ENCODE measurements at regions not wholly inside any gene's neighbourhood (a gene's known extent, or its start where the extent isn't known, plus 50 kb on each side); places are given as distances from the start of the nearest gene placed in this dataset.
"Not testable (repeated sequence)": the region's sequence is repeated elsewhere in the genome, so short reads cannot be mapped to it uniquely, and the experiment has no call there.

- no peak overlapping the region for H3K4me2 ChIP-seq (ENCODE audit: unreplicated experiment)
- H3K79me2 ChIP-seq (ENCODE audit: insufficient read depth), result no peaks in the 10 kb centered on the region
- no peaks in the 10 kb centered on the region for H3K36me3 ChIP-seq (ENCODE audit: low read depth)
- H3K4me3 ChIP-seq, result no peak overlapping the region
- no peaks in the 10 kb centered on the region for H3F3A ChIP-seq (ENCODE audit: insufficient read depth)
- H3K27ac ChIP-seq, result no peak overlapping the region
- no peaks in the 10 kb centered on the region for H3K9me2 ChIP-seq (ENCODE audit: insufficient read depth)
- no peak overlapping the region for H3K9ac ChIP-seq
- H3K4me1 ChIP-seq (ENCODE audit: insufficient read depth), result no peaks in the 10 kb centered on the region
- H3K9me3 ChIP-seq (ENCODE audit: low read depth), result no peaks in the 10 kb centered on the region
- DNase-seq, result no peak
- TF ChIP-seq EZH2phosphoT487 (IDR thresholded peaks at IDR 0.05; ENCODE audit: insufficient read depth, low read depth) (no peak), EZH2 (IDR thresholded peaks at IDR 0.05; ENCODE audit: insufficient read depth, poor library complexity, severe bottlenecking) (no peak)
- peaks cover 4% of the 10 kb centered on the region; the same call in 1 of the 2 replicates for H4K20me1 ChIP-seq (ENCODE audit: insufficient read depth)
- H2AFZ ChIP-seq, result no peak overlapping the region
- H3K27me3 ChIP-seq (replicated peaks; ENCODE audit: insufficient read depth), result no peaks in the 10 kb centered on the region
- in situ Hi-C loops (cut with MboI), result no loop called here
Measured at GRCh38 chr4:93947286-93947685, 118.7 kb downstream of the ATOH1 start.

GRCh38 chr4:93950239-93950638, 121.7 kb downstream of the ATOH1 start:
- H3K27me3 ChIP-seq (replicated peaks; ENCODE audit: insufficient read depth); H3K4me3 ChIP-seq; in situ Hi-C loops (cut with MboI); H3K27ac ChIP-seq; H3K9me2 ChIP-seq (ENCODE audit: insufficient read depth); H3K4me1 ChIP-seq (ENCODE audit: insufficient read depth); H3K36me3 ChIP-seq (ENCODE audit: low read depth); H3K4me2 ChIP-seq (ENCODE audit: unreplicated experiment); H3F3A ChIP-seq (ENCODE audit: insufficient read depth); H3K9ac ChIP-seq; H3K9me3 ChIP-seq (ENCODE audit: low read depth); H4K20me1 ChIP-seq (ENCODE audit: insufficient read depth); H2AFZ ChIP-seq; DNase-seq; H3K79me2 ChIP-seq (ENCODE audit: insufficient read depth): not testable (repeated sequence)
- 37 to 48% methylated on average over 4 of the region's 4 CpGs for WGBS, 2 experiments (ENCODE audit: low coverage in 1 of 2, low lambda C conversion rate in 2 of 2, missing lambda C conversion rate in 2 of 2)

DNA sequence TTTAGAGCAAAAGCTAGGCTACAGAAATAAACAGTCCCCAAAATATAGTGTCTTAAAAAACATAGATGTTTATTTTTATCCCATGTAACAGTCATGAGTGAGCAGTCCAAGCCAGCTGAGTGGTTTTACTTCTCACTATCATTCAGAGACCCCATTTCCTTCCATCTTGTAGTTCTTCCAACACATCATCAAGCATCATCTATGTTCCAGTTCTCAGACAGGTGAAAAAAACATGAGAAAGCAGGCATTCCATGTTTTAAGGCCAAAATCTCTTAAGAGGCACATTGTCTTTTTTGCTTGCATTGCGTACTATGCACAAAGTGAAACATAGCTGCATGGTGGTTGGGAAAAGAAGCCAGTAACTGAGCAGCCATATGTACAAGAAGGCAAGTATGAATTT, 128.6 kb downstream of the ATOH1 start:
- no peak for DNase-seq
- no peak for TF ChIP-seq EZH2phosphoT487 (IDR thresholded peaks at IDR 0.05; ENCODE audit: insufficient read depth, low read depth)
- Histone ChIP-seq H4K20me1 (ENCODE audit: insufficient read depth) (no peaks in the 10 kb centered on the region), H3K27me3 (replicated peaks; ENCODE audit: insufficient read depth) (no peaks in the 10 kb centered on the region), H3K4me2 (ENCODE audit: unreplicated experiment) (no peak overlapping the region), H3K27ac (no peak overlapping the region), H3K4me1 (ENCODE audit: insufficient read depth) (no peaks in the 10 kb centered on the region), H3F3A (ENCODE audit: insufficient read depth) (no peaks in the 10 kb centered on the region), H3K79me2 (ENCODE audit: insufficient read depth) (no peaks in the 10 kb centered on the region), H3K9ac (no peak overlapping the region), H3K9me2 (ENCODE audit: insufficient read depth) (no peaks in the 10 kb centered on the region), H3K9me3 (ENCODE audit: low read depth) (peaks cover 4% of the 10 kb centered on the region), H3K4me3 (no peak overlapping the region), H3K36me3 (ENCODE audit: low read depth) (no peaks in the 10 kb centered on the region), H2AFZ (no peak overlapping the region)
- in situ Hi-C loops (cut with MboI), result no loop called here
- WGBS, 2 experiments (ENCODE audit: low coverage in 1 of 2, low lambda C conversion rate in 2 of 2, missing lambda C conversion rate in 2 of 2), result 10 to 22% methylated on average over 1 of the region's 1 CpG

- no peaks in the 10 kb centered on the region for H3K79me2 ChIP-seq (ENCODE audit: insufficient read depth)
- DNase-seq, result no peak
- no peaks in the 10 kb centered on the region for H4K20me1 ChIP-seq (ENCODE audit: insufficient read depth)
- no peak overlapping the region for H3K4me2 ChIP-seq (ENCODE audit: unreplicated experiment)
- H2AFZ ChIP-seq, result no peak overlapping the region
- H3F3A ChIP-seq (ENCODE audit: insufficient read depth), result no peaks in the 10 kb centered on the region
- TF ChIP-seq EZH2phosphoT487 (IDR thresholded peaks at IDR 0.05; ENCODE audit: insufficient read depth, low read depth) (no peak), EZH2 (IDR thresholded peaks at IDR 0.05; ENCODE audit: insufficient read depth, poor library complexity, severe bottlenecking) (no peak)
- no peak overlapping the region for H3K9ac ChIP-seq
- H3K4me1 ChIP-seq (ENCODE audit: insufficient read depth), result no peaks in the 10 kb centered on the region
- H3K27ac ChIP-seq, result no peak overlapping the region
- in situ Hi-C loops (cut with MboI), result no loop called here
- no peaks in the 10 kb centered on the region for H3K36me3 ChIP-seq (ENCODE audit: low read depth)
- no peaks in the 10 kb centered on the region for H3K27me3 ChIP-seq (replicated peaks; ENCODE audit: insufficient read depth)
- H3K4me3 ChIP-seq, result no peak overlapping the region
- H3K9me3 ChIP-seq (ENCODE audit: low read depth), result no peaks in the 10 kb centered on the region
- H3K9me2 ChIP-seq (ENCODE audit: insufficient read depth), result no peaks in the 10 kb centered on the region
Measured at GRCh38 chr4:93960450-93960849, 131.9 kb downstream of the ATOH1 start.

DNA sequence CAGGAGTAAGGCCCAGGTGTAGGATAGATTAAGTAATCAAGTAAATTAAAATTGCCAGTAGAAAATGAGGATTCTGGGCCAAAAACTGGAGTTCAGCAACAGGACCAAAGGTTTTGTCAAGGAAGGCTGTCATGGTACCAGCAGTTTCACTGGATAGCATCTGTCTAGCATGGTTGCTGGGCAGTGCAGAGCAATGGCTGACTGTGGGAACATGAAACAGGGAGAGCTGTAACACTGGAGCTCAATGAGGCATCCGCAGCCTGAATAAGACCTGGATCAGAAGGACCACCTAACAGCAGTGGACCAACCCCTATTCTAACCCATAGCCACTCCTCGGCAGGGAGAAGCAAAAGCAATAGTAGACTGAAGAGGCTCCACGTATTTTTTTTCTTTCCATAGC, 132.4 kb downstream of the ATOH1 start:
- Histone ChIP-seq H3K9me2 (ENCODE audit: insufficient read depth) (no peaks in the 10 kb centered on the region), H3K4me1 (ENCODE audit: insufficient read depth) (no peaks in the 10 kb centered on the region), H3K36me3 (ENCODE audit: low read depth) (no peaks in the 10 kb centered on the region), H3K9ac (no peak overlapping the region), H3K4me3 (no peak overlapping the region), H2AFZ (no peak overlapping the region), H3K27ac (no peak overlapping the region), H3K4me2 (ENCODE audit: unreplicated experiment) (no peak overlapping the region), H3K79me2 (ENCODE audit: insufficient read depth) (no peaks in the 10 kb centered on the region), H3F3A (ENCODE audit: insufficient read depth) (no peaks in the 10 kb centered on the region), H3K27me3 (replicated peaks; ENCODE audit: insufficient read depth) (no peaks in the 10 kb centered on the region), H3K9me3 (ENCODE audit: low read depth) (no peaks in the 10 kb centered on the region), H4K20me1 (ENCODE audit: insufficient read depth) (no peaks in the 10 kb centered on the region)
- WGBS, 2 experiments (ENCODE audit: low coverage in 1 of 2, low lambda C conversion rate in 2 of 2, missing lambda C conversion rate in 2 of 2), result 18 to 21% methylated on average over 3 of the region's 3 CpGs
- in situ Hi-C loops (cut with MboI), result no loop called here
- DNase-seq, result no peak
- TF ChIP-seq EZH2 (IDR thresholded peaks at IDR 0.05; ENCODE audit: insufficient read depth, poor library complexity, severe bottlenecking), result no peak
- no peak for TF ChIP-seq EZH2phosphoT487 (IDR thresholded peaks at IDR 0.05; ENCODE audit: insufficient read depth, low read depth)

All from GM23248 (cell line).